ENCODE measurements at regions not wholly inside any gene's neighbourhood (a gene's known extent, or its start where the extent isn't known, plus 50 kb on each side); places are given as distances from the start of the nearest gene placed in this dataset.

- TF ChIP-seq, protein P1, sequence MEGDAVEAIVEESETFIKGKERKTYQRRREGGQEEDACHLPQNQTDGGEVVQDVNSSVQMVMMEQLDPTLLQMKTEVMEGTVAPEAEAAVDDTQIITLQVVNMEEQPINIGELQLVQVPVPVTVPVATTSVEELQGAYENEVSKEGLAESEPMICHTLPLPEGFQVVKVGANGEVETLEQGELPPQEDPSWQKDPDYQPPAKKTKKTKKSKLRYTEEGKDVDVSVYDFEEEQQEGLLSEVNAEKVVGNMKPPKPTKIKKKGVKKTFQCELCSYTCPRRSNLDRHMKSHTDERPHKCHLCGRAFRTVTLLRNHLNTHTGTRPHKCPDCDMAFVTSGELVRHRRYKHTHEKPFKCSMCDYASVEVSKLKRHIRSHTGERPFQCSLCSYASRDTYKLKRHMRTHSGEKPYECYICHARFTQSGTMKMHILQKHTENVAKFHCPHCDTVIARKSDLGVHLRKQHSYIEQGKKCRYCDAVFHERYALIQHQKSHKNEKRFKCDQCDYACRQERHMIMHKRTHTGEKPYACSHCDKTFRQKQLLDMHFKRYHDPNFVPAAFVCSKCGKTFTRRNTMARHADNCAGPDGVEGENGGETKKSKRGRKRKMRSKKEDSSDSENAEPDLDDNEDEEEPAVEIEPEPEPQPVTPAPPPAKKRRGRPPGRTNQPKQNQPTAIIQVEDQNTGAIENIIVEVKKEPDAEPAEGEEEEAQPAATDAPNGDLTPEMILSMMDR (IDR thresholded peaks at IDR 0.05) = no peak
- no peak for TF ChIP-seq POLR2A (IDR thresholded peaks at IDR 0.05)
These were observed 299.6 kb downstream of the MAP2K4 start for GRCh38 chr17:12320286-12320685.
